RWPE2 (cell line): ENCODE measurements at regions not wholly inside any gene's neighbourhood (a gene's known extent, or its start where the extent isn't known, plus 50 kb on each side); places are given as distances from the start of the nearest gene placed in this dataset.

Experiments used
- ATAC-seq: fragments of 200-7000 bp; cut with Tn5 transposase; 3 replicates; pipeline ENCODE4 v1.9.1; 2021; ENCODE audit warnings: low read depth
- DNase-seq: peaks from one replicate; pipeline ENCODE4 v3.0.0-alpha.2; 2020; ENCODE audit warnings: low spot score
- H3K27ac ChIP-seq: fragments of 450-650 bp; 2 replicates; pipeline ENCODE4 v1.5.1; 2017; ENCODE audit warnings: mild to moderate bottlenecking; ENCODE audit not compliant: poor library complexity, severe bottlenecking
- H3K27me3 ChIP-seq: fragments of 250-450 bp; sonication (Bioruptor Pico); 2 replicates; pipeline ENCODE4 v1.5.1; 2021; ENCODE audit warnings: mild to moderate bottlenecking, moderate library complexity; ENCODE audit not compliant: insufficient read depth, poor library complexity, severe bottlenecking
- H3K36me3 ChIP-seq: fragments of 250-450 bp; sonication (Bioruptor Pico); 2 replicates; pipeline ENCODE4 v1.5.1; 2020; ENCODE audit warnings: low read depth, mild to moderate bottlenecking, moderate library complexity
- H3K4me1 ChIP-seq: fragments of 250-450 bp; sonication (Bioruptor Pico); 2 replicates; pipeline ENCODE4 v1.5.1; 2021; ENCODE audit warnings: mild to moderate bottlenecking, moderate library complexity; ENCODE audit not compliant: insufficient read depth, poor library complexity, severe bottlenecking
- H3K4me3 ChIP-seq: fragments of 250-450 bp; sonication (Bioruptor Pico); 2 replicates; pipeline ENCODE4 v1.5.1; 2021; ENCODE audit warnings: mild to moderate bottlenecking, moderate library complexity; ENCODE audit not compliant: severe bottlenecking
- H3K9me3 ChIP-seq: fragments of 250-450 bp; sonication (Bioruptor Pico); 2 replicates; pipeline ENCODE4 v1.5.1; 2021; ENCODE audit warnings: mild to moderate bottlenecking, moderate library complexity; ENCODE audit not compliant: severe bottlenecking
- TF ChIP-seq, protein P1 (sequence below): fragments of 450-650 bp; IDR thresholded peaks from one replicate; pipeline ENCODE4 v1.5.1; 2017; ENCODE audit warnings: mild to moderate bottlenecking, moderate library complexity; ENCODE audit not compliant: poor library complexity, severe bottlenecking

GRCh38 chr16:79725051-79725450 is 124.5 kb upstream of the MAF start:
- DNase-seq = no peak
- TF ChIP-seq, protein P1, sequence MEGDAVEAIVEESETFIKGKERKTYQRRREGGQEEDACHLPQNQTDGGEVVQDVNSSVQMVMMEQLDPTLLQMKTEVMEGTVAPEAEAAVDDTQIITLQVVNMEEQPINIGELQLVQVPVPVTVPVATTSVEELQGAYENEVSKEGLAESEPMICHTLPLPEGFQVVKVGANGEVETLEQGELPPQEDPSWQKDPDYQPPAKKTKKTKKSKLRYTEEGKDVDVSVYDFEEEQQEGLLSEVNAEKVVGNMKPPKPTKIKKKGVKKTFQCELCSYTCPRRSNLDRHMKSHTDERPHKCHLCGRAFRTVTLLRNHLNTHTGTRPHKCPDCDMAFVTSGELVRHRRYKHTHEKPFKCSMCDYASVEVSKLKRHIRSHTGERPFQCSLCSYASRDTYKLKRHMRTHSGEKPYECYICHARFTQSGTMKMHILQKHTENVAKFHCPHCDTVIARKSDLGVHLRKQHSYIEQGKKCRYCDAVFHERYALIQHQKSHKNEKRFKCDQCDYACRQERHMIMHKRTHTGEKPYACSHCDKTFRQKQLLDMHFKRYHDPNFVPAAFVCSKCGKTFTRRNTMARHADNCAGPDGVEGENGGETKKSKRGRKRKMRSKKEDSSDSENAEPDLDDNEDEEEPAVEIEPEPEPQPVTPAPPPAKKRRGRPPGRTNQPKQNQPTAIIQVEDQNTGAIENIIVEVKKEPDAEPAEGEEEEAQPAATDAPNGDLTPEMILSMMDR = no peak
- H3K9me3 ChIP-seq = peaks cover 4% of the 10 kb centered on the region
- ATAC-seq = no peak
- no peaks in the 10 kb centered on the region for H3K36me3 ChIP-seq
- H3K4me3 ChIP-seq = no peak overlapping the region
- no peaks in the 10 kb centered on the region for H3K4me1 ChIP-seq
- no peak overlapping the region for H3K27ac ChIP-seq
- H3K27me3 ChIP-seq = no peaks in the 10 kb centered on the region

GRCh38 chr16:79723583-79724168 is 123.1 kb upstream of the MAF start:
- DNase-seq (no peak), ATAC-seq (no peak)
- peaks cover 4% of the 10 kb centered on the region for H3K9me3 ChIP-seq
- H3K36me3 ChIP-seq = no peaks in the 10 kb centered on the region
- no peak overlapping the region for H3K4me3 ChIP-seq
- H3K4me1 ChIP-seq = no peaks in the 10 kb centered on the region
- no peak overlapping the region for H3K27ac ChIP-seq
- no peaks in the 10 kb centered on the region for H3K27me3 ChIP-seq
- TF ChIP-seq, protein P1 = no peak

GRCh38 chr16:79721270-79721669 is 120.7 kb upstream of the MAF start:
- ATAC-seq = no peak
- no peak overlapping the region for H3K4me3 ChIP-seq
- H3K27ac ChIP-seq = no peak overlapping the region
- H3K27me3 ChIP-seq = no peaks in the 10 kb centered on the region
- no peak for DNase-seq
- TF ChIP-seq, protein P1 = no peak
- no peaks in the 10 kb centered on the region for H3K4me1 ChIP-seq
- no peaks in the 10 kb centered on the region for H3K36me3 ChIP-seq
- H3K9me3 ChIP-seq = no peaks in the 10 kb centered on the region

DNA sequence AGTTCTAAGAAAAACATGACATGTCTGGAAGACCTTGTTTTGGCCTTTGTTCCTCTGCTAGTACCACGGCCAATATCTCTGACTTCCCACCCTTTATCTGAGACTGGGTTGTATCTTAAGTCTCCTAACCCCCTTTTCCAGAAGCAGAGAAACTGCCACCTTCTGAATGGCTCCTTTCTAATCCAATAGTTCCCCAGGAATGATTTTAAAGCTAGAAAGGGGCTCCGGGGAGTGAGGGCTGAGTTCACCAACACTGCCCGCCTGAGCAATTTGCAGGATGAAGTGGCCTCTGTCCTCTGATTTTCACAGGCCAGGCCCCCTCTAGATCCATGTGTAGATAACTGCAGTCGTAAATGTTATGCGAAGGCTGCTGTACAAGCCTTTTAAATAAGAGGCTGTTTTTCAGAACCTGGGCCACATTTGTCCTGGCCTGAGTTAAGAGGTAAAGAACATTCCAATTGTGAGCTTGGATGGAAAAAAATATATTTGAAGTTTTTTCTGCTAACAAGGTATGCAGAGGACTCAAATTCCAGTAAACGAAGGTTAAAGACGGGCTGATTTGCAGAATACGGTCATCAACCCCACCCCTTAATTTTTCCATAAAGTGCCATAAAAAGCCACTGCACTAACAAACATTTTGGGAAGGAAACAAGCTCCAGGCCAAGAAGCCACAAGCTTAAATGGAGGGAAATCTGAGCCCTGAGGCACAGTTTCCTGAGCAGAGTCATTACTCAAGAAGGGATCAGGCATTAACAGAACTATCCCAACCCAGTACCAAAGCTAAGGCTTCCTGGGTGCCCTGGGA is 117.0 kb upstream of the MAF start:
- H3K27me3 ChIP-seq = no peaks in the 10 kb centered on the region
- H3K9me3 ChIP-seq = no peaks in the 10 kb centered on the region
- H3K36me3 ChIP-seq = no peaks in the 10 kb centered on the region
- no peak overlapping the region for H3K4me3 ChIP-seq
- no peaks in the 10 kb centered on the region for H3K4me1 ChIP-seq
- ATAC-seq = no peak
- H3K27ac ChIP-seq = no peak overlapping the region
- TF ChIP-seq, protein P1 = no peak
- no peak for DNase-seq
